ENCODE measurements at regions not wholly inside any gene's neighbourhood (a gene's known extent, or its start where the extent isn't known, plus 50 kb on each side); places are given as distances from the start of the nearest gene placed in this dataset.
A peak's percentile ranks its signal among the peaks of the same experiment; 100 is the strongest.

- DNase-seq, result no peak
Observed at GRCh38 chr4:156710365-156711192, 261.0 kb downstream of the PDGFC start.

GRCh38 chr4:156705311-156705710 lies 266.3 kb downstream of the PDGFC start:
- no peak for DNase-seq

GRCh38 chr4:156695163-156695562 lies 276.4 kb downstream of the PDGFC start:
- no peak for DNase-seq

GRCh38 chr4:156694413-156694812 lies 277.2 kb downstream of the PDGFC start:
- no peak for DNase-seq

- DNase-seq, result no peak
Observed at GRCh38 chr4:156693557-156693956, 278.0 kb downstream of the PDGFC start.

GRCh38 chr4:156692016-156692415 lies 279.6 kb downstream of the PDGFC start:
- DNase-seq, result no peak

GRCh38 chr4:156690572-156690971 lies 281.0 kb downstream of the PDGFC start:
- DNase-seq, result no peak

- no peak for DNase-seq
Observed at GRCh38 chr4:156686120-156686519, 285.5 kb downstream of the PDGFC start.

- DNase-seq, result no peak
Observed at GRCh38 chr4:156685308-156685707, 286.3 kb downstream of the PDGFC start.

GRCh38 chr4:156677656-156678055 lies 293.9 kb downstream of the PDGFC start:
- DNase-seq, result no peak

GRCh38 chr4:156677131-156677531 lies 294.5 kb downstream of the PDGFC start:
- DNase-seq, result peak; percentile 65

- DNase-seq, result no peak
Observed at GRCh38 chr4:156676116-156676851, 295.3 kb downstream of the PDGFC start.

- no peak for DNase-seq
Observed at GRCh38 chr4:156673483-156673882, 298.1 kb downstream of the PDGFC start.

- DNase-seq, result no peak
Observed at GRCh38 chr4:156672492-156673305, 298.9 kb downstream of the PDGFC start.

GRCh38 chr4:156665780-156666366 lies 305.7 kb downstream of the PDGFC start:
- no peak for DNase-seq

- DNase-seq, result no peak
Observed at GRCh38 chr4:156663663-156664062, 307.9 kb downstream of the PDGFC start.

- no peak for DNase-seq
Observed at GRCh38 chr4:156662921-156663320, 308.7 kb downstream of the PDGFC start.

GRCh38 chr4:156661555-156661954 lies 310.0 kb downstream of the PDGFC start:
- DNase-seq, result no peak

GRCh38 chr4:156660465-156660864 lies 311.1 kb downstream of the PDGFC start:
- no peak for DNase-seq

GRCh38 chr4:156659983-156660382 lies 311.6 kb downstream of the PDGFC start:
- no peak for DNase-seq

GRCh38 chr4:156659570-156659969 lies 312.0 kb downstream of the PDGFC start:
- DNase-seq, result no peak

GRCh38 chr4:156656896-156657295 lies 314.7 kb downstream of the PDGFC start:
- no peak for DNase-seq

- DNase-seq, result peak; percentile 94
Observed at GRCh38 chr4:156654410-156654809, 317.2 kb downstream of the PDGFC start.

Measured in DMS53 (cell line).